Mucosa of stomach (tissue), 1 donor: ENCODE measurements at regions not wholly inside any gene's neighbourhood (a gene's known extent, or its start where the extent isn't known, plus 50 kb on each side); places are given as distances from the start of the nearest gene placed in this dataset.
"Not testable (repeated sequence)": the region's sequence is repeated elsewhere in the genome, so short reads cannot be mapped to it uniquely, and the experiment has no call there.

Source experiments
- H3K27me3 ChIP-seq: one replicate; pipeline ENCODE4 v1.7.0; 2013; ENCODE audit warnings: mild to moderate bottlenecking, low read length; ENCODE audit not compliant: control insufficient read depth, insufficient read depth
- H3K36me3 ChIP-seq: one replicate; pipeline ENCODE4 v1.7.0; 2013; ENCODE audit warnings: low read length; ENCODE audit not compliant: control insufficient read depth, insufficient read depth
- H3K4me1 ChIP-seq: one replicate; pipeline ENCODE4 v1.7.0; 2013; ENCODE audit warnings: mild to moderate bottlenecking, low read length; ENCODE audit not compliant: control insufficient read depth, insufficient read depth
- H3K4me3 ChIP-seq: one replicate; pipeline ENCODE4 v1.7.0; 2013; ENCODE audit warnings: low read length
- H3K9ac ChIP-seq: one replicate; pipeline ENCODE4 v1.7.0; 2013; ENCODE audit warnings: mild to moderate bottlenecking, low read length, moderate library complexity
- H3K9me3 ChIP-seq: one replicate; pipeline ENCODE4 v1.7.0; 2013; ENCODE audit warnings: mild to moderate bottlenecking, low read length, moderate library complexity; ENCODE audit not compliant: control insufficient read depth
- donor health status: Pancreatic carcinoma.

DNA sequence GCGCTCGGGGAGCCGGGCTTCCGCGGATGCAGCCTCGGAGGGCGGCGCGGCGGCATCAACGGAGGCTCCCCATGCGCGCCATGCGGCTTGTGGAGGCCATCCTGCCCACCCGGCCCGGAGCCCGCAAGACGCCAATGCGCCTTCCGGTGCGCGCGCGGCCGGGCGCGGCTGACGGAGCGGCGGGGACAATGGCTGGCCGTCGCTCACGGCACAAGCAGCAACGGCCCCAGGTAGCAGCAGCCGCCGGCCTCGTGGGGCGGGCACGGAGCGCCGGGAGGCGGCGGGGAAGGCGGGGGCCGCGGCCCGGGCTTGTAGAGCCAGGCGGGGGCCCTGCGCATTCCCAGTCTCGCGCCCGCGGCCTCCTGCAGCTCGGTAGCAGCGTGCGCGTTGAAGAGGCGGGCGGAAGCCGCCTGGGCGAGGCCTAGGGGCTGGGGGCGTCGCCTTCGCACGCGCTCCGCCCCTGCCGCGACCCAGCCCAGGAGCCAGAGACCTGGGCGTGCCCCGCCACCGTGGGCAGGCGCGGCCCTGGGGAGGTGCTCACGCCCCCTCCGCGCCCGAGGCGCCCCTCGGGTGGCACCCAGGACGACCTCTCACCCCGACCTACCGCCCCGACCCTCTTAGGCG lies 130.2 kb upstream of the PRKX start:
- not testable (repeated sequence) for H3K36me3 ChIP-seq, H3K9ac ChIP-seq, H3K27me3 ChIP-seq, H3K4me3 ChIP-seq, H3K4me1 ChIP-seq, H3K9me3 ChIP-seq

DNA sequence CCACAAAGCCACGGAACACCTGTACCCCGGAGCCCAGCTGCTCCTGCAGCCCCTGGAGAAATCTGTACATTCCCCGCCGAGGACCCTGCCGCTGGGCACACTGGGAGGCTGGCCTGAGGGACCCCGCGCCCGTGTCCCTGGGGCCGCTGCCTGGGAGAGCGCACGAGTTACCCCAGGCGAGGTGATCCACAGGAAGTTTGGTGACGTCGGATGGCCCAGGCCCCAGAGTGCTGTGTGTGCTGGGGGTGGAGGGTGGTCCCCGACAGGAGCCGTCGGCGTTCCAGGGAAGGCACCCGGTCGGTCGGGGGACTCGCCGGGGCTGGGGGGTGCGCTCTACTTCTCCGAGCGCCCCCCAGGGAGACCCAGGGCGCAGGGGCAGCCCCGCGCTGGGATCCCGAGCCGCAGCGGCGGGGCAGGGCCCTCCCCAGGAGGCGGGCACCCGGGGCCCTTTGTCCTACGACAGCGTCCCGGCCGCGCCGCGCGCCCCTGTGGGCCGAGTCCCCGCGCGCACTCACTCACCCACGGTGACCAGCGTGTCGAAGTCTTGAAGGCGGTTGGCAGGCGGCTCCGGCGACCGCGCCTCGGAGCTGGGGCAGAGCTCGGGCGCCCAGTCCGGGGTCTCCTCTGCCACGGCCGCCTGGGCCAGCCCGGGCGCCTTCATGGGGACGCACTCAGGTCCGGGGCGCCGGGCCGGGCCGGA lies 129.5 kb upstream of the PRKX start:
- not testable (repeated sequence) for H3K36me3 ChIP-seq, H3K4me3 ChIP-seq, H3K9ac ChIP-seq, H3K4me1 ChIP-seq, H3K27me3 ChIP-seq, H3K9me3 ChIP-seq

DNA sequence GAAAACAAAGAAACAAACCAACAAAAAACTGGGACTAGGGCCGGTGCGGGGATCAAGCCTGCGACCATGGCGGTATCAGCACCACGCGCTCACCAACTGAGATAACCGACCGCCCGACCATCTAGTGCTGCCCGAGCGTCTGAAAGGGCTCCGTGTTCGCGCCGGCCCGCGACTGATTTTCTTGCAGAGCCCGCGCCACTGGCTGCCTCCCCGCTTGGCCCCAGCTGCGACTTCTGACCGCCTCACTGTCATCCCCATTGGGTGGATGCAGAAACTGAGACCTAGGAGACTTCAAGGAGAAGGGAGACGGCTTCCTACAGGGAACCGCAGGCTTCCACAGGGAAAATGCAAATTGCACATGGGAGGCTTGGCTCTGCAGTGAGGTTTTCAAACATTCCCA lies 125.3 kb upstream of the PRKX start:
- H3K9ac ChIP-seq, H3K9me3 ChIP-seq, H3K4me1 ChIP-seq, H3K4me3 ChIP-seq, H3K27me3 ChIP-seq, H3K36me3 ChIP-seq: not testable (repeated sequence)

DNA sequence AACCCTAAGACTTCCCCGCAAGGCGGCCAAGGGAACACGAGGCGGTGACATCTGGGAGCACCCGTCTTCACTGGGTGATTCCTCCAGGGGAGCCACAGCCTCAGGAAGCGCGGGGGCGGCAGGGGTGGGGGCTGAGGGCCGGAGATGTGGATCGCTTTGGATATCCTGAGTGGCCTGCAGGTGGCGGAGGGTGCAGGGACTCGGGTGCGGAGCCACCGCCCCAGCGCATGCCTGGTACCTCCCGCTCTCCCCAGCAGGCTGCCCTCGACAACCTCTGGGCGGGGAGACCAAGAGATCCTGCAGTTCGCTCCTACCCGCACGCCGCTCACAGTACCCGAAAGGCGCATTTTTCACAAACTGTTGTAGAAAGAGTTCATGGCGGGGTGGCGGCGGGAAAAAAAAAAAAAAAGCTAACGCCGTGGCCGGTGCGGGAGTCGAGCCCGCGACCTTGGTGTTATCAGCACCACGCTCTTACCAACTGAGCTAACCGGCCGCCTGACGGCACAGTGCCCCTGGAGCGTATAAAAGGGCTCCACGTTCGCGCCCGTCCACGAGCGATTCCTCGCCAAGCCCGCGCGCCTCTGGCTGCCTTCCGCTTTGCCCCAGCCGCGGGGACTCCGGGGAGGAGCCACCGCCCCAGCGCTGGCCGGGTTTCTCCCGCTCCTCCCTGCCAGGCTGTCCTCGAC lies 124.7 kb upstream of the PRKX start:
- not testable (repeated sequence) for H3K4me3 ChIP-seq, H3K27me3 ChIP-seq, H3K9me3 ChIP-seq, H3K9ac ChIP-seq, H3K4me1 ChIP-seq, H3K36me3 ChIP-seq

DNA sequence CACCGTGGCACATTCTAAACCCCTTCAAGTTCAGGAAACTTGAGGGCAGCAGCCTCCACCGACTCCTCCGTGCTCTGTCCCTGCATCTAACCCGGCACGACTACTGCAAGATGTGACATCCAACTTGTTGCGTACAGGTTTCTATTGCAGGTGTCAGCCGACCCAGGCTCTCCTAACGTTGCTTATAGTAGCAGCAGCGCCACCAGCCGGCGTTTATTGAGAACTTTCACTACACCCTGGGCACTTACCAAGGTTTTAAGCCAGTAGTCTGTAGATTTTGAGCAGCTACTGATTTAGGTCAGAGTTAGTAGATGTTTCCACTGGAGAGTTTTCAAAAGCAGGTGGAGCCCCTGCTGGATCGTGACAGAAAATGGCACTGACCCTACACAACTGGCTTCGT lies 123.8 kb upstream of the PRKX start:
- H3K9ac ChIP-seq, H3K27me3 ChIP-seq: not testable (repeated sequence)

DNA sequence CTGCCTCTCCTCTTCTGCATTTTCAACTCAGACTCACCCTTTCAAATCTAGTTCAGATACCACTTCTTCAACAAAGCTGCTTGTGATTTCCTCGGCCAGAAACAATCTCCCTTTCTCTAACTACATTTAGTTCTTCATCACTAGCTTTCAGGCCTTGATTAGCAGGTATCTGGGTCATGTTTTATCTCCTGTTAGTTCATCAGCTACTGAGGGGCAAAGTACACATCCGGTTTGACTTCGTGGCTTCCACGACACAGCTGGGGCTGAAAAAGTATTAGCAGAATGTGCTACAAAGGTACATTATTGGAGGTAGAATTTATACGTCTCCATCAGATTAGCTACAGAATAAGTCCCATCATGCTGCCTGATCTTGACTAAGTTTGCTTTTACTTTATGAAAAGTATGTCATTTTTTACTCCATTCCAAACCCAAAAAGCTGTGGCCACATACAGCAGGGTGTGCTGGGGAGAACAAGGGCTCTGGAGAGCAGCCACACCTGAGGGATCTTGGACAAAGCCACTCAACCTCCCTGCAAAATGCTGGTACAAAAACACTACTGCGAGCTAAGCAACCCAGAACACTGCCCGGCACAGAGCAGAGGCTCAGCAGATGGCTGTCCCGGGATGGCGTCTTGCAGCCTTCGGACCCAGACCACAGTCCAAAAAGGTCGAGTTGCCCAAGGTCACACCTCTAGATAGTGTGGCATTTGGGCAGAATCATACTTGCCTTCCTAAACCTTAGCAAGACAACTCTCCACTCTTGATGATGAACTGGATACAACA lies 120.5 kb upstream of the PRKX start:
- not testable (repeated sequence) for H3K4me1 ChIP-seq, H3K4me3 ChIP-seq, H3K36me3 ChIP-seq, H3K27me3 ChIP-seq, H3K9me3 ChIP-seq, H3K9ac ChIP-seq

More for the DNA sequence above, 123.8 kb upstream of the PRKX start:
- H3K36me3 ChIP-seq, H3K9me3 ChIP-seq, H3K4me1 ChIP-seq, H3K4me3 ChIP-seq: not testable (repeated sequence)

DNA sequence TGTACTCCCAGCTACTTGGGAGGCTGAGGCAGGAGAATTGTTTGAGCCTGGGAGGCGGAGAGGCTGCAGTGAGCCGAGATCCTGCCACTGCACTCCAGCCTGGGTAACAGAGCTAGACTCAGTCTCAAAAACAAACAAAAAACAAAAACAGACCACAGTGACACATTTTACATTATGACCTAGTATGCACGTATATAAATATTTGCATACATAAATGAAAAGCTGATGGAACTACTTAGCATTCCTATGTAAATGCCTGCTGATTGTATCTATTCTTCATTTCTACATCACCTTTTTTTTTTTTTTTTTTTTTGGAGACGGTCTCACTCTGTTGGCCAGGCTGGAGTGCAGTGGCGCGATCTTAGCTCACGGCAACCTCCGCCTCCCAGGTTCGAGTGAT lies 116.6 kb upstream of the PRKX start:
- H3K9ac ChIP-seq, H3K4me1 ChIP-seq, H3K4me3 ChIP-seq, H3K27me3 ChIP-seq, H3K9me3 ChIP-seq, H3K36me3 ChIP-seq: not testable (repeated sequence)

DNA sequence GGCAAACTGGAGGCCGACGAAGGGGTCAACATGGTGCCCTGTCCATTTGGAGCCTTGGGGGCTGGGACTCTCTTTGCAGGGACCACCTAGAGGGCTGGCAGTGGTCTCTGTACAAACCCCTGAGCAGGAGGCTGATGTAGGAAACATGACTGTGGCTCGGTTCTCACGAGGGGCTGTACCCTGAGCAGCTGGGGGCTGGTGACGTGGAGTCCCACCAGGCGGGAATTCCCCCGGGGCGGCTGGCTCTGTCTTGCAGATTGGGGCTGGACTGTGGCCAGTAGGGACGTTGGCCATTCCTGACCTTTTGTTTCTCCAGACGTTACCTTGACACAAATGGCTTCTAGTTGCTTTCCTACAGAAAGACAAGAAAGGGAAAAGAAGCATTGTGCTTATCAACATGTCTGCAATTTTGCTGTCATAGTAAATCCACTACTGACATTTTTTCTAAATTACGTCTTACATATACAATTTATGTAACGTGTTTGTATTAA lies 115.6 kb upstream of the PRKX start:
- not testable (repeated sequence) for H3K4me1 ChIP-seq, H3K9me3 ChIP-seq, H3K27me3 ChIP-seq, H3K36me3 ChIP-seq, H3K4me3 ChIP-seq, H3K9ac ChIP-seq

DNA sequence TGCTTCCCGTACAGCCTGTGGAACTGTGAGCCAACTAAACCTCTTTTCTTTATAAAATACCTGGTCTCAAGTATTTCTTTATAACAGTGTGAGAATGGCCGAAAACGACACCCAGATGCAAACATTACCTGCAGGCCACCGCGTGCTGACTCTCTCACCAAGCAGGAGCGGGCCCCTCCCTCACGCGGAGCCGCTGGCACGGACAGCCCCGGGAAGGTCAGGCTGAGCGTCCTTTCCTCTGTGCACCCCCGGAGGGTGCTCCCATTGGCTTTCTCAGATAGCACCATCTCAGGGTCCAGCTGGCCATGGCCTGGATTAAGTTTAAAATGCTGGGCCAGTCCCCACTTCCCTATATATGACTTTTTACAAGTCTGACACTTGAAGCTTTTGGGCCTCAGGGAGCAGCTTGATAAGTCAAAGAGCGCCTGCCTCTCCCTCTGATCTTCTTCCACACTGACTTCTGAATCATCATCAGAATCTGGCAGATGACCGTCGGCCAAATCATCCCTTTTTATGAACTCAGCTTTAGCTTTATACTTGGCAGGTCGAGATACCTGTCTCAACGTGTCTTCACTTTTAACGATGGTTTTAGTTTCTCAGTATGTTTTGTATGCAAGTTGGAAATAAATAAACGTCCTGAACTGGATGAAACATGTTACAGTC lies 115.1 kb upstream of the PRKX start:
- not testable (repeated sequence) for H3K4me1 ChIP-seq, H3K9me3 ChIP-seq, H3K4me3 ChIP-seq, H3K27me3 ChIP-seq, H3K9ac ChIP-seq, H3K36me3 ChIP-seq

DNA sequence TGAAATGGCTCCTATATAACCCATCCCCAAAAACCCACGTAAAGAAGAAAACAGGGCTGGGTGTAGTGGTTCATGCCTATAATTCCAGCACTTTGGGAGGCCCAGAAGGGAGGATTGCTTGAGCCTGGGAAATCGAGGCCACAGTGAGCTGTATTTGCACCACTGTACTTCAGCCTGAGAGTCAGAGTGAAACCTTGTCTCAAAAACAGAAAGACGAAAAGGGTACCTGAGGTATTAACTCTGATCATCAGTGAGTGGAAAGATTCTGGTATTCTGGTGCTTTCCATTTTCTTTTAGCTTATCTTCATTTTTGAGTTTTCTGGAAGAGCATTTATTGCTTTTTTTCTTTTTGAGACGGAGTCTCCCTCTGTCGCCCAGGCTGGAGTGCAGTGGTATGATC lies 110.6 kb upstream of the PRKX start:
- H3K36me3 ChIP-seq, H3K4me3 ChIP-seq, H3K9ac ChIP-seq, H3K4me1 ChIP-seq, H3K27me3 ChIP-seq, H3K9me3 ChIP-seq: not testable (repeated sequence)

DNA sequence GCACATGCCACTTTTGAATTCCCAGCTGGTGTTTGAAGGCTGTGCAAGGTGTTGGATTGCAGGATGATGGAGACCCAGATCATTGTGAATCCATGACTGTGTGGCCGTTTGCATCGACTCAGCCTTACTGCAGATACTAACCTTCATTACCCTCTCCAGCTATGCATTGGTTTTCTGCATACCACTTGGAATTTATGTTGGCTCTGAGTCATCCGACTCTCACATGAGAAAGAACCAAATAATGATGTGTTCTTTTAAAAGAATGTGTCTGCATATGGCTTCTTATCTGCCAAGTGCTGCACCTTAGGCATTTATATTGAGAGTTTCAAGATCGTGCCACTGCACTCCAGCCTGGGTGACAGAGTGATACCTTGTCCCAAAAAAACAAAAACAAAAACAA lies 106.7 kb upstream of the PRKX start:
- Histone ChIP-seq H3K27me3 (no peaks in the 10 kb centered on the region), H3K4me1 (peaks cover 7% of the 10 kb centered on the region), H3K9me3 (no peaks in the 10 kb centered on the region), H3K9ac (no peak overlapping the region), H3K4me3 (no peak overlapping the region), H3K36me3 (no peaks in the 10 kb centered on the region)

DNA sequence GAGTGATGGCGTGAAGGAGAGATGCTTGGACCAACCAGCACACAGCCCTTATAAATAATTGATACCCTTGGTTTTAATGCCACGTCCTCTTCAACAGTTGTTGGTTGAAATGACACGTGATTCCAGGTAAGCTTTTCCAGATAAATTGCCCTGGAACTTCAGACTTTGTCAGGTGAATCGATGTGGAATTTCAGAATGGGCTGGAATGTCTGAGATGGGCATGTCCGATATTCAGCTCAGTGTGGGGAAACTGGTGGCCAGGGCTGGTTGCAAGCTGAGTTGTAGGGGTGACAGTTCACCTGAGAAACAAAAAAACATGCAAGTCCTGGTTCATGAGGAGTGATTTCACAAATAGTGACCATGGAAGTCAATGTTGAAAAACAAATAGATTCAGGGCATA lies 104.0 kb upstream of the PRKX start:
- not testable (repeated sequence) for H3K9ac ChIP-seq, H3K27me3 ChIP-seq

More for the DNA sequence above, 104.0 kb upstream of the PRKX start:
- H3K9me3 ChIP-seq, H3K4me1 ChIP-seq, H3K4me3 ChIP-seq, H3K36me3 ChIP-seq: not testable (repeated sequence)
